ENCODE measurements at regions not wholly inside any gene's neighbourhood (a gene's known extent, or its start where the extent isn't known, plus 50 kb on each side); places are given as distances from the start of the nearest gene placed in this dataset.

DNA sequence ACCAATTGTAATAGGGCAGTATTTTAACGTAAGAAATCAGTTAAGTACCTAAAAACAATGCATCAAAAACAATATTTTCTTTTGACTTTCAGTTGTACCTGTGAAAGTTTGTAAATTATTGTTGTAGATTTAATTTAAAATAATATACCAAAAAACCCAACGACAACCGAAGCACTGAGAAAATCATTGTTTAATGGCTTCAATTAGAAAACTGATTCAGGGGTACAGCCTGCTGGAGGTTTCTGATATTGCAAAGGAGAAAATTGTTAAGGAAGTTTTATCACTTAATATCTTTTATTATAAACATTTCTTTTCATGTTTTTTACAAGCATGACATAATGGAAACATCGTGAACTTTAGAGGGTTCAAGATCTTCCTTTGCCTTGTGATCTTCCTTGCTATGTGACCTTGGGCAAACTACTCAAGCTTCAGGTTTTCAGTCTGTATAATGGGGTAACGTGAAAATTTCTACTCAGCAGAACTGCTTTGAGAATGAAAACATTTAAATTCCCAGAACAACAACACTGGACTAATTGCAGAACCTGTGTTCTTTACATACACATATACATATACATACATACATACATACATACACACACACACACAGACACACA is 76.3 kb upstream of the GLS start:
- peak in 1 of 2 experiments; percentile 55; a peak in 3 of 6 replicates for ATAC-seq
- CTCF ChIA-PET = interaction anchor here (0.6 to 3.2 kb wide), 8 partner anchors 9 to 714 kb away, joined by 3 to 16 read pairs (median 4); no protein-coding TSS in a partner anchor
- Histone ChIP-seq H3K4me3 (no peak overlapping the region), H3K9me3 (no peaks in the 10 kb centered on the region), H3K27ac (peak overlapping the region; percentile 38 to 59; a peak in 5 of 6 replicates), H3K4me1 (peaks cover 32% of the 10 kb centered on the region), H3K4me2 (peak overlapping the region; percentile 38)
- no peak for FAIRE-seq
- TF ChIP-seq, protein P1, sequence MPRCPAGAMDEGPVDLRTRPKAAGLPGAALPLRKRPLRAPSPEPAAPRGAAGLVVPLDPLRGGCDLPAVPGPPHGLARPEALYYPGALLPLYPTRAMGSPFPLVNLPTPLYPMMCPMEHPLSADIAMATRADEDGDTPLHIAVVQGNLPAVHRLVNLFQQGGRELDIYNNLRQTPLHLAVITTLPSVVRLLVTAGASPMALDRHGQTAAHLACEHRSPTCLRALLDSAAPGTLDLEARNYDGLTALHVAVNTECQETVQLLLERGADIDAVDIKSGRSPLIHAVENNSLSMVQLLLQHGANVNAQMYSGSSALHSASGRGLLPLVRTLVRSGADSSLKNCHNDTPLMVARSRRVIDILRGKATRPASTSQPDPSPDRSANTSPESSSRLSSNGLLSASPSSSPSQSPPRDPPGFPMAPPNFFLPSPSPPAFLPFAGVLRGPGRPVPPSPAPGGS (IDR thresholded peaks at IDR 0.05) = no peak
- TF ChIP-seq RAD21 (conservative IDR thresholded peaks at IDR 0.05 in 1 of 2, IDR thresholded peaks at IDR 0.05 in 1 of 2) = peak; percentile 69 to 85
- TF ChIP-seq FOXS1 (CRISPR knock-in tag; IDR thresholded peaks at IDR 0.05) = no peak
- TF ChIP-seq TP53 (CRISPR knock-in tag; IDR thresholded peaks at IDR 0.05) = no peak
- TF ChIP-seq, protein P2, sequence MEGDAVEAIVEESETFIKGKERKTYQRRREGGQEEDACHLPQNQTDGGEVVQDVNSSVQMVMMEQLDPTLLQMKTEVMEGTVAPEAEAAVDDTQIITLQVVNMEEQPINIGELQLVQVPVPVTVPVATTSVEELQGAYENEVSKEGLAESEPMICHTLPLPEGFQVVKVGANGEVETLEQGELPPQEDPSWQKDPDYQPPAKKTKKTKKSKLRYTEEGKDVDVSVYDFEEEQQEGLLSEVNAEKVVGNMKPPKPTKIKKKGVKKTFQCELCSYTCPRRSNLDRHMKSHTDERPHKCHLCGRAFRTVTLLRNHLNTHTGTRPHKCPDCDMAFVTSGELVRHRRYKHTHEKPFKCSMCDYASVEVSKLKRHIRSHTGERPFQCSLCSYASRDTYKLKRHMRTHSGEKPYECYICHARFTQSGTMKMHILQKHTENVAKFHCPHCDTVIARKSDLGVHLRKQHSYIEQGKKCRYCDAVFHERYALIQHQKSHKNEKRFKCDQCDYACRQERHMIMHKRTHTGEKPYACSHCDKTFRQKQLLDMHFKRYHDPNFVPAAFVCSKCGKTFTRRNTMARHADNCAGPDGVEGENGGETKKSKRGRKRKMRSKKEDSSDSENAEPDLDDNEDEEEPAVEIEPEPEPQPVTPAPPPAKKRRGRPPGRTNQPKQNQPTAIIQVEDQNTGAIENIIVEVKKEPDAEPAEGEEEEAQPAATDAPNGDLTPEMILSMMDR (IDR thresholded peaks at IDR 0.05) = peak; percentile 78
- TF ChIP-seq, protein P3, sequence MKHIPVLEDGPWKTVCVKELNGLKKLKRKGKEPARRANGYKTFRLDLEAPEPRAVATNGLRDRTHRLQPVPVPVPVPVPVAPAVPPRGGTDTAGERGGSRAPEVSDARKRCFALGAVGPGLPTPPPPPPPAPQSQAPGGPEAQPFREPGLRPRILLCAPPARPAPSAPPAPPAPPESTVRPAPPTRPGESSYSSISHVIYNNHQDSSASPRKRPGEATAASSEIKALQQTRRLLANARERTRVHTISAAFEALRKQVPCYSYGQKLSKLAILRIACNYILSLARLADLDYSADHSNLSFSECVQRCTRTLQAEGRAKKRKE (CRISPR knock-in tag; IDR thresholded peaks at IDR 0.05; ENCODE audit: low read depth) = no peak
- no peak; the same call in 1 of the 2 replicates for TF ChIP-seq ESRRA (IDR thresholded peaks at IDR 0.05; ENCODE audit: borderline replicate concordance, low read length)
- TF ChIP-seq, protein P4, sequence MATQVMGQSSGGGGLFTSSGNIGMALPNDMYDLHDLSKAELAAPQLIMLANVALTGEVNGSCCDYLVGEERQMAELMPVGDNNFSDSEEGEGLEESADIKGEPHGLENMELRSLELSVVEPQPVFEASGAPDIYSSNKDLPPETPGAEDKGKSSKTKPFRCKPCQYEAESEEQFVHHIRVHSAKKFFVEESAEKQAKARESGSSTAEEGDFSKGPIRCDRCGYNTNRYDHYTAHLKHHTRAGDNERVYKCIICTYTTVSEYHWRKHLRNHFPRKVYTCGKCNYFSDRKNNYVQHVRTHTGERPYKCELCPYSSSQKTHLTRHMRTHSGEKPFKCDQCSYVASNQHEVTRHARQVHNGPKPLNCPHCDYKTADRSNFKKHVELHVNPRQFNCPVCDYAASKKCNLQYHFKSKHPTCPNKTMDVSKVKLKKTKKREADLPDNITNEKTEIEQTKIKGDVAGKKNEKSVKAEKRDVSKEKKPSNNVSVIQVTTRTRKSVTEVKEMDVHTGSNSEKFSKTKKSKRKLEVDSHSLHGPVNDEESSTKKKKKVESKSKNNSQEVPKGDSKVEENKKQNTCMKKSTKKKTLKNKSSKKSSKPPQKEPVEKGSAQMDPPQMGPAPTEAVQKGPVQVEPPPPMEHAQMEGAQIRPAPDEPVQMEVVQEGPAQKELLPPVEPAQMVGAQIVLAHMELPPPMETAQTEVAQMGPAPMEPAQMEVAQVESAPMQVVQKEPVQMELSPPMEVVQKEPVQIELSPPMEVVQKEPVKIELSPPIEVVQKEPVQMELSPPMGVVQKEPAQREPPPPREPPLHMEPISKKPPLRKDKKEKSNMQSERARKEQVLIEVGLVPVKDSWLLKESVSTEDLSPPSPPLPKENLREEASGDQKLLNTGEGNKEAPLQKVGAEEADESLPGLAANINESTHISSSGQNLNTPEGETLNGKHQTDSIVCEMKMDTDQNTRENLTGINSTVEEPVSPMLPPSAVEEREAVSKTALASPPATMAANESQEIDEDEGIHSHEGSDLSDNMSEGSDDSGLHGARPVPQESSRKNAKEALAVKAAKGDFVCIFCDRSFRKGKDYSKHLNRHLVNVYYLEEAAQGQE (IDR thresholded peaks at IDR 0.05) = no peak
- no peak for TF ChIP-seq NPAS2 (CRISPR knock-in tag; IDR thresholded peaks at IDR 0.05; ENCODE audit: borderline replicate concordance)
- TF ChIP-seq, protein P5, sequence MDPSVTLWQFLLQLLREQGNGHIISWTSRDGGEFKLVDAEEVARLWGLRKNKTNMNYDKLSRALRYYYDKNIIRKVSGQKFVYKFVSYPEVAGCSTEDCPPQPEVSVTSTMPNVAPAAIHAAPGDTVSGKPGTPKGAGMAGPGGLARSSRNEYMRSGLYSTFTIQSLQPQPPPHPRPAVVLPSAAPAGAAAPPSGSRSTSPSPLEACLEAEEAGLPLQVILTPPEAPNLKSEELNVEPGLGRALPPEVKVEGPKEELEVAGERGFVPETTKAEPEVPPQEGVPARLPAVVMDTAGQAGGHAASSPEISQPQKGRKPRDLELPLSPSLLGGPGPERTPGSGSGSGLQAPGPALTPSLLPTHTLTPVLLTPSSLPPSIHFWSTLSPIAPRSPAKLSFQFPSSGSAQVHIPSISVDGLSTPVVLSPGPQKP (IDR thresholded peaks at IDR 0.05; ENCODE audit: low read depth, low read length) = no peak
- TF ChIP-seq RNF2 (IDR thresholded peaks at IDR 0.05; ENCODE audit: borderline replicate concordance, low read depth) = no peak
- TF ChIP-seq TFCP2L1 (CRISPR knock-in tag; IDR thresholded peaks at IDR 0.05) = no peak
- TF ChIP-seq GATA3 (IDR thresholded peaks at IDR 0.05; ENCODE audit: borderline replicate concordance) = no peak
- TF ChIP-seq SMC3 (IDR thresholded peaks at IDR 0.05) = peak; percentile 75
- TF ChIP-seq CBX8 (IDR thresholded peaks at IDR 0.05) = no peak
- no peak for TF ChIP-seq HEYL (CRISPR knock-in tag; IDR thresholded peaks at IDR 0.05)
- TF ChIP-seq JUN (IDR thresholded peaks at IDR 0.05) = no peak
- WGBS (ENCODE audit: missing lambda C conversion rate) = 55% methylated on average over 5 of the region's 5 CpGs
- peak in 1 of 2 experiments; percentile 27 for DNase-seq (ENCODE audit: low read depth in 1 of 2, low spot score in 1 of 2)
- POLR2A ChIA-PET = interaction anchor here (0.6 kb wide), 1 partner anchor 8 kb away, joined by 5 read pairs; no protein-coding TSS in a partner anchor
